Esophagus squamous epithelium (tissue), 4 donors: ENCODE measurements at regions not wholly inside any gene's neighbourhood (a gene's known extent, or its start where the extent isn't known, plus 50 kb on each side); places are given as distances from the start of the nearest gene placed in this dataset.

Experiments used
- POLR2A ChIP-seq, 4 donors: fragments of 450-650 bp; IDR thresholded peaks; one replicate each; pipeline ENCODE4 v1.6.1; 2017; ENCODE audit warnings: antibody characterized with exemption in 4 of 4, mild to moderate bottlenecking in 4 of 4, moderate library complexity in 3 of 4
- TF ChIP-seq, protein P1 (sequence below), 6 experiments: fragments of 450-650 bp in 4 of 6; fragments of 200-600 bp in 2 of 6; sonication (generic) in 2 of 6; IDR thresholded peaks; one replicate each; pipeline ENCODE4 v1.5.1; 2016 to 2019; ENCODE audit warnings: antibody characterized with exemption in 6 of 6, mild to moderate bottlenecking in 4 of 6, moderate library complexity in 4 of 6

DNA sequence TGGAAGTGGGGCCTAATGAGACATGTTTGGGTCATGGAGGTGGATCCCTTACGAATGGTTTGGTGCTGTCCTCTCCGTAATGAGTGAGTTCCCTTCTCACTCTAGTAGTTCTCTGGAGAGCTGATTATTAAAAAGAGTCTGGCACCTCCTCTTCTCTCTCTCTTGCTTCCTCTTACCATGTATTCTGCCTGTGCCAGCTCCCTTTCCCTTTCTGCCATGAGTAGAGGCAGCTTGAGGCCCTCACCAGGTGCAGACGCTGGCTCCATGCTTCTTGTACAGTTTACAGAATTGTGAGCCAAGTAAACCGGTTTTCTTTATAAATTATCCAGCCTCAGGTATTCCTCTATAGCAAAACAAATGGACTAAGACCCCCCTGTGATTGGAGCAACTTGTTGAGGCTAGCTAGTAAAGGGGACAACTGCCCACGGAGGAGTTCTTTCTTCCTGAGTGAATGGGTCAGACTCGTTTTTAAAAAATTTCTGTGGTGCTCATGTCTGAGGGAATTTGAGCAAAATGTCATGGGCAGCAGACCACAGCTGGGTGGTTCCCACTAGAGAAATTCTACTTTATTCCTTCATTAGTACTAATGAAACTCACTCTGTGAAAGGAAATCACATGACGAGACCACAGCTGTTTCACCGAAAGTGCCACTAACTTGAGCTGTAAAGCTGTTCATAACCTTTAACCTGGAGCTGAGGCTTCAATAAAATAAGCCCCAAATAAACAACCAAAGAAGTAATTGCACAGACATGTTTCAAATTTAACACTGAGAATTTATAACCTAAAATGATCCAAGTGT lies 210.0 kb downstream of the NFKBIZ start:
- TF ChIP-seq, protein P1, sequence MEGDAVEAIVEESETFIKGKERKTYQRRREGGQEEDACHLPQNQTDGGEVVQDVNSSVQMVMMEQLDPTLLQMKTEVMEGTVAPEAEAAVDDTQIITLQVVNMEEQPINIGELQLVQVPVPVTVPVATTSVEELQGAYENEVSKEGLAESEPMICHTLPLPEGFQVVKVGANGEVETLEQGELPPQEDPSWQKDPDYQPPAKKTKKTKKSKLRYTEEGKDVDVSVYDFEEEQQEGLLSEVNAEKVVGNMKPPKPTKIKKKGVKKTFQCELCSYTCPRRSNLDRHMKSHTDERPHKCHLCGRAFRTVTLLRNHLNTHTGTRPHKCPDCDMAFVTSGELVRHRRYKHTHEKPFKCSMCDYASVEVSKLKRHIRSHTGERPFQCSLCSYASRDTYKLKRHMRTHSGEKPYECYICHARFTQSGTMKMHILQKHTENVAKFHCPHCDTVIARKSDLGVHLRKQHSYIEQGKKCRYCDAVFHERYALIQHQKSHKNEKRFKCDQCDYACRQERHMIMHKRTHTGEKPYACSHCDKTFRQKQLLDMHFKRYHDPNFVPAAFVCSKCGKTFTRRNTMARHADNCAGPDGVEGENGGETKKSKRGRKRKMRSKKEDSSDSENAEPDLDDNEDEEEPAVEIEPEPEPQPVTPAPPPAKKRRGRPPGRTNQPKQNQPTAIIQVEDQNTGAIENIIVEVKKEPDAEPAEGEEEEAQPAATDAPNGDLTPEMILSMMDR (IDR thresholded peaks at IDR 0.05), result no peak
- TF ChIP-seq POLR2A (IDR thresholded peaks at IDR 0.05), result no peak
